ENCODE measurements at regions not wholly inside any gene's neighbourhood (a gene's known extent, or its start where the extent isn't known, plus 50 kb on each side); places are given as distances from the start of the nearest gene placed in this dataset.

DNA sequence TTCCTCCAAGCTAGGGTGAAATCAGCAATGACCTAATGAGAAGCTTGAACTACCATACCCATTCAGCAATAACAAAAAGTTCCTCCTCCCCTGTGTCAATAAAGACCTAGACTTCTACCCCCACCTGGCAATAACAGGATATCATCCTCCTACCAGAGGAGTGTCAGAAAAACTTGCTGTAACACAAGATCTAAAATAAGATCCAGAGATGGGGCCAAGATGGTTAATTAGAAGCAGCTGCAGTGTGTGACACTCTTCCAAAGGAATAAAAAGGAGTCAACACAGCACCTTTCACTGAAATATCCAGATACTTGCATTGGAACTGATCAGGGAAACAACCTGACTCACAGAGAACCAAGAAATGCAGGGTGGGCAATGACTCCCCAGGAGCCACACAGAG lies 84.4 kb upstream of the ARHGAP42 start:
- TF ChIP-seq, protein P1, sequence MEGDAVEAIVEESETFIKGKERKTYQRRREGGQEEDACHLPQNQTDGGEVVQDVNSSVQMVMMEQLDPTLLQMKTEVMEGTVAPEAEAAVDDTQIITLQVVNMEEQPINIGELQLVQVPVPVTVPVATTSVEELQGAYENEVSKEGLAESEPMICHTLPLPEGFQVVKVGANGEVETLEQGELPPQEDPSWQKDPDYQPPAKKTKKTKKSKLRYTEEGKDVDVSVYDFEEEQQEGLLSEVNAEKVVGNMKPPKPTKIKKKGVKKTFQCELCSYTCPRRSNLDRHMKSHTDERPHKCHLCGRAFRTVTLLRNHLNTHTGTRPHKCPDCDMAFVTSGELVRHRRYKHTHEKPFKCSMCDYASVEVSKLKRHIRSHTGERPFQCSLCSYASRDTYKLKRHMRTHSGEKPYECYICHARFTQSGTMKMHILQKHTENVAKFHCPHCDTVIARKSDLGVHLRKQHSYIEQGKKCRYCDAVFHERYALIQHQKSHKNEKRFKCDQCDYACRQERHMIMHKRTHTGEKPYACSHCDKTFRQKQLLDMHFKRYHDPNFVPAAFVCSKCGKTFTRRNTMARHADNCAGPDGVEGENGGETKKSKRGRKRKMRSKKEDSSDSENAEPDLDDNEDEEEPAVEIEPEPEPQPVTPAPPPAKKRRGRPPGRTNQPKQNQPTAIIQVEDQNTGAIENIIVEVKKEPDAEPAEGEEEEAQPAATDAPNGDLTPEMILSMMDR (IDR thresholded peaks at IDR 0.05) = no peak
- no peak for TF ChIP-seq ZFX (IDR thresholded peaks at IDR 0.05; ENCODE audit: borderline replicate concordance)

Measured in 22Rv1 (cell line).